HG03066 (cell line): ENCODE measurements at regions not wholly inside any gene's neighbourhood (a gene's known extent, or its start where the extent isn't known, plus 50 kb on each side); places are given as distances from the start of the nearest gene placed in this dataset.
A peak's percentile ranks its signal among the peaks of the same experiment; 100 is the strongest.

Experiments
- ATAC-seq: cut with Tn5 transposase; IDR thresholded peaks from one replicate; pipeline ENCODE4 v1.9.1; 2021; ENCODE audit warnings: low read depth; ENCODE audit not compliant: unreplicated experiment

GRCh38 chr6:81831274-81831673, 78.8 kb upstream of the TENT5A start:
- ATAC-seq = no peak

DNA sequence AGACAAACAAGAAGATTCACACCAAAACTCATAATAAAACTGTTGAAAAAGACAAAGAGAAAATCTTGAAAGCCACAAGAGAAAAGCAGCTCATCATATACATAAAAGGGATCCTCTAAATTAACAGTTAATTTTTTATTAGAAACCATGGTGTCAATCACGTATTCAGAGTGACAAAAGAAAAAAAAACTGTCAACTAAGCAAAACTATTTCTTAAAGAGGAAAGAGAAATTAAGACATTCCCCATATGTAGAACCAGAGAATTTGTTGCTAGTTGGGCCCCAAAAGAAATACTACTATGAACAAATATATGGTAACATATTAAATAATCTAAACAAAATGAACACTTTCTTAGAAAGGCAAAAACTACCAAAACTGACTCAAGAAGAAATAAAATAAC, 74.3 kb upstream of the TENT5A start:
- ATAC-seq = no peak

DNA sequence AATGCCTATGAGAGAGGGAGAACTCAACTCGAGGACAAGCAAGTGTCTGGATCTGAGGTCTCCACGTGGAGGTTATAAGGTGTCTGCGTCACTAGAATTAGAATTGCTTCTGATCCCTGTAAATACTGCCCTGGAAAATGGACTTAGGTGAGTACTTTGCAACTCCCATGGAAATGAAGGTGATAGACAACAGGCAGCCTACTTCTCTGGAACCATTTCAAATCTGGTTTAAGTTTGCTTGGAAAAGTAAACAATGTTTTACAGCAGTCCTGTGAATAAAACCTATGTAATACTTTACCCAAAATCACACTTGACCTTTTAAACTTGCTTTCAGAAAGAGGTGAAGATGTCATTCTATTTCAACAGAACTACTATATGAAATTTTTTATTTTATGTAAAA, 70.1 kb upstream of the TENT5A start:
- ATAC-seq = no peak

DNA sequence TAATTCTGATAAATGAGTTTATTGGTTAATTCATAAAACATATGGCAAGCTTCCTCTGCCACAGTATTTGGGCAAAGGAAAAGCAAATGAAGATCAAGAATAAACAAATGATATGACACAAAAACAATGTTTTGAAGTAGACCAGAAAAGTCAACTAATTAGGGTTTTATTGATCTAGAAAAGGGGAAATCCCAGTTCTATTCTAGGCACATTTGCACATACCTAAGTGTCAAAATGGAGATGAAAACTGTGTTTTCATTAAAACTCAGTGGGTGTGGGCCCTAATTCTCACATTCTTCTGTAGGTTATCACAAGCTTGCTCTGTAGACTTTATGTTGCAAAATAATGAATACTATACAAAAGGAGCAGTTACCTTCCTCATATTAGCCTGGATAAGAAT, 69.0 kb upstream of the TENT5A start:
- no peak for ATAC-seq

DNA sequence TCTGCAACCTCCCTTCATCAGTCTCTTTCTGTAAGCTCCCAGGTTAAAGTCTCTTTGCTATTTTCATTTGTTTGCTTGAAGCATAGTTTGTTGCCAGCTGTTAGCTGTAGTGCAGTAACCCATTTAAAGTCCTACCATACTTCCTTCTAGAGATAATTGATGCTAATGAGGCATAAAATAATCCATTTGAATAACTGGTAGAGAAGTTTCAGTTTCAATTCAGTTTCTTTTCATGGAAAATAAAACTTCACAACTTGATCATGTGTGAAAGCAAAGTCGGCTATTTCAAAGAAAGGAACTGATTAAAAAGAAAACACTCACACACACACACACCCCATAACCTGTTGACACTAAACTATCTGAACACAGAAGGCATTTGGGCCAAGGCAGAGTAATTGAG, 68.5 kb upstream of the TENT5A start:
- ATAC-seq = peak; percentile 51

DNA sequence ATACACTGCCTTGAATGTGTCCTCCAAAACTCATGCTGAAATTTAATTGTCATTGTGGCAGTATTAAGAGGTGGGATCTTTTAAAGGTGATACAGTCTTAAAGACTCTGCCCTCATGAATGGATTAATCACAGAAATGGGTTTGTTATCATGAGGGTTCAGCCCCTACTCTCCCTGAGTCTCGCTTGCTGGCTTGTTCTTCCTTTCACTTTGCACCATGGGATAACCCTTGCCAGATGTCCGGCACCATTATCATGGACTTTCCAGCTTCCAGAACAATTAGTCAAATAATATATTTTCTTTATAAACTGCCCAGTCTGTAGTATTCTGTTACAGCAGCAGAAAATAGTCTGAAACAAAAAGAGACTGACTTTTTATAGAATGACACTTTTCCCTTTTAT, 67.9 kb upstream of the TENT5A start:
- ATAC-seq = no peak

DNA sequence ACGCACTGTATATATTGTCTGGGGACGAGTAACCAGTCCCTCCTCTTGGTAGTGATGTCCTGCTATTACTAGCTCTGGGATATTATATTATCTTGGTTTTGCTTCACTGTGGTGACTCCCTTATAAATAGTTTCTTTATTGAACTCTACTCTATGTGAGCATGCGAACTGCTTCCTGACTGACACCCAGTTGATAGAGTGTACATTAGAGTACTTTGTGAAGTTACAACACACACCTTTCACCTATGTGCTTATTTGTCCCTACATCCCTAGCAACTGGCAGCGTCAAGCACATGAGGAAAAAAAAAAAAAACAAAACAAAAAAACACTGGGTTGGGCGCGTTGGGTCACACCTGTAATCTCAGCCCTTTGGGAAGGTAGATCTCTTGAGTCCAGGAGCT, 67.3 kb upstream of the TENT5A start:
- ATAC-seq = no peak

DNA sequence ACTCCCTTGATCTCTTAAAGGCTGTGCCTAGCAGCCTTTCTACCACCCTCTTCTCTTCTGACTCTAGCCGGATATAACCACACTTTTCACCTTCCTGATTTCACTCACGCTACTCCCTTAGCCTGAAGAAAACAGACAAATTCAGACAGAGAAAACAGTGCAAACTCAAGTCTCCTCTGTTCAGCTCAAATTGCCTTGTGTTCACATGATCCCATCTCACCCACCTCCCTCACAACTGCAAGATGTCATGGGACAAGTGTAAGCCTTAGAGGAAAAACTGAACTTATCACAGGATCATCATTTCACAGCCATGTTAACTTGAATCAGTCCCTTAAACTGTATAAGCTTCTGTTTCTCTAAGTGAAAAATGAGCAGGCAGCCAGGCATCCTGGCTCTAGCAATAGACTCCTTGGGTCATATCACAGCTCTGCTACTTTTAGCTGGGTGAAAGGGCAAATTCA, 66.5 kb upstream of the TENT5A start:
- peak; percentile 56 for ATAC-seq

- ATAC-seq = no peak
These were observed 63.9 kb upstream of the TENT5A start for GRCh38 chr6:81816380-81816779.

DNA sequence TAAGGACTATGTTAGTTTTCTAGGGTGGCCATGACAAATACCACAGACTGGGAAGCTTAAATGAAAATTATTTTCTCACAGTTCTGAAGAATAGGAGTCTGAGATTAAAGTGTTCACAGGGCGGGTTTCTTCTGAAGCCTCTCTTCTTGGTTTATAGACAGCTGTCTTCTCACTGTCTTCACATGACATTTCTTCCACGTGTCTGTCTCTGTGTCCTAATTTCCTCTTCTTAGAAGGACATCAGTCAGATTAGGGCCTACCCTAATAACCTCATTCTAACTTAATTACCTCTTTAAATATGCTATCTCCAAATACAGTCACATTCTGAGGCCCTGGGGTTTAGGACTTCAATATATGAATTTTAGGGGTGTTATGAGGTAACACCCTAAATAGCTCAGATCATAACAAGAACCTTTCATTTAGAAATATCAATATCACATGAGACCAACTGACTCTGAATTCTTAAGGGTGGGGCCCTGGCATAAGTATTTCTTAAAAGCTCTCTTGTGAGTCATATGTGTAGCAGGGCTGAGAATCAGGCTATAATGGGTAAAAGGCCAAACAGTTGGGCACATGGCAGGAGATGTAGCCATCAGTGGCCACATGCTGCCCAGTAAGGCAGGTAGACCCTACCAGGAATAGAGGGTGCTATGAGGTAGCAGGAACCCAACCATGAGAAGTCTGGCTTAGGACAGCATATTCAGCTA, 62.0 kb upstream of the TENT5A start:
- ATAC-seq = no peak

DNA sequence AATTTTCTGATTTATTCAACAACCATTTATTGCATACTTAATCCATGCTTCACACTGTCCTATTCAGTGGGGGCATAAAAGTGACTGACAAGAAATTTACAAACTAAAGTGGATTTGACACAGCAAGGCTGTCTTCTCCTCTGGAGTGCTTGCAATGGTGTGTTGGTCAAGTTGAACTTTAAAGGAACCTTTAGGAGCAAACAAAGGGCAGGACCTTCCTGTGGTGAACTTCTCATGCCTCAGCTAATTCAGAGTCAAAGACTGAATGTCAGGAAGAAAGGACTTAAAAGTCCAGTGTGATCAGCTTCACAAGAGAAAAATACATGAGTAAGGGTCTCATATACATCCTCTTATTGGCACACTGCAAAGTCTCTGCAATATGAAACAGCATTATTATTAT, 60.8 kb upstream of the TENT5A start:
- ATAC-seq = no peak

- ATAC-seq = no peak
These were observed 59.9 kb upstream of the TENT5A start for GRCh38 chr6:81812401-81812800.

DNA sequence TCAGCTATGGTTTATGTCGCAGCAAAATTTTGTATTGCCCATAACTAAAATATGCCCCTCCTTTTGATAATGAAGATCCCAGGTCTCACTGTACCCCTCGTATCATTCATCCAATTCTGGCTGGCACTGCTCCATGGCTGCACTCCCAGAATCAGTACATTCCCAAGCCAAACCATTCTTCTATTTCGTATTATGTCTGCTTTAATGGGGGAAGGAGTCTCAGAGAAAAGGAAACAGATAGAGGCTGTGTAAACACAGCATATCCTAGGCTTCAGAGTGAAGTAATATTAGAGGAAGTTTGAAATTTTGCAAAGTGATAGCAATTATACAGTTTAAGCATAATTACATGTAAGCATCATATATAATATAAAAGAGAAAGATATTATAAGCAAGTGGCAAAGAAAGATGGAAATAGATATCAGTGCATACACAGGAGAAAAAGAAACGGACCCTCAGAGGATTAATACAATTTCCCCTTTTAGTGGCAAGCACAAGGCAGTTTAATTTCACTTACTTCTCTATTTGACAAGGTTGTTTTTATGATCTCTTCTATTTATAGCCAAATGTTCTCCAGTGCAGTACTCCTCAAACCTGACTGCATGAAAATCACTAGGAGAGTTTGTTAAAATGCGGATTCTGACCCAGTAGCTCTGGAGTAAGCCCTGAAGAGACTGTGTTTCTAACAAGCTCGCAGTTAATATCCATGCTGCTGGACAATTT, 56.5 kb upstream of the TENT5A start:
- no peak for ATAC-seq

GRCh38 chr6:81806793-81807565, 54.5 kb upstream of the TENT5A start:
- ATAC-seq = no peak

DNA sequence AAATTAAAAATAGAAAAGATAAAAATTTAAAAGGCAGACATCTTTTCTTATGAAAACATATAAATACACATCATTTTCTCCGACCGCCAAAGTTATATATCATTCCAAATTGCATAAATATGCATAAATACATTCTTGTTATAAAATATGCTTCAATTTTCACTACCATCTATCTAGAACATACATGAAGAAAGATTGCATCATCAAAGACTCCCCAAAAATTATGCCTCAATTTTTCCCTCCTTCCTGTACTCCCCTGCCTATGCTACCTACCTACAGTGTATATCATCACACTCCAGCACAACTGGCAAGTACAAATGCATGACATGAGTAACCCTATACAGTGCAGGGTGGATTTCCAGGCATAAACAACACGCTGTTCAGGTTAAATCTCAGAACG, 49.9 kb upstream of the TENT5A start:
- ATAC-seq = no peak
